Osteocyte (in vitro differentiated cells): ENCODE measurements at regions not wholly inside any gene's neighbourhood (a gene's known extent, or its start where the extent isn't known, plus 50 kb on each side); places are given as distances from the start of the nearest gene placed in this dataset.

Experiments
- DNase-seq: peaks from one replicate; pipeline ENCODE4 v3.0.0; 2021; ENCODE audit warnings: mixed read lengths; ENCODE audit not compliant: unreplicated experiment; ENCODE audit errors: extremely low spot score
- H3K27ac Mint-ChIP-seq: one replicate; pipeline ENCODE4 v1.8.0; 2021; ENCODE audit warnings: mild to moderate bottlenecking, mixed read lengths; ENCODE audit not compliant: unreplicated experiment
- H3K27me3 Mint-ChIP-seq: one replicate; pipeline ENCODE4 v1.8.0; 2021; ENCODE audit warnings: mixed read lengths; ENCODE audit not compliant: unreplicated experiment
- H3K36me3 Mint-ChIP-seq: one replicate; pipeline ENCODE4 v1.8.0; 2021; ENCODE audit warnings: mixed read lengths; ENCODE audit not compliant: unreplicated experiment
- H3K4me1 Mint-ChIP-seq: one replicate; pipeline ENCODE4 v1.8.0; 2021; ENCODE audit warnings: mixed read lengths; ENCODE audit not compliant: unreplicated experiment
- H3K4me3 Mint-ChIP-seq: one replicate; pipeline ENCODE4 v1.8.0; 2021; ENCODE audit warnings: mild to moderate bottlenecking, moderate library complexity, mixed read lengths; ENCODE audit not compliant: unreplicated experiment
- H3K9me3 Mint-ChIP-seq: one replicate; pipeline ENCODE4 v1.8.0; 2021; ENCODE audit warnings: mixed read lengths; ENCODE audit not compliant: unreplicated experiment
- CTCF ChIP-seq: fragments of 200-600 bp; sonication (generic); IDR thresholded peaks from 2 replicates; pipeline ENCODE4 v1.5.0; 2021; ENCODE audit warnings: antibody characterized with exemption, mild to moderate bottlenecking, moderate library complexity

DNA sequence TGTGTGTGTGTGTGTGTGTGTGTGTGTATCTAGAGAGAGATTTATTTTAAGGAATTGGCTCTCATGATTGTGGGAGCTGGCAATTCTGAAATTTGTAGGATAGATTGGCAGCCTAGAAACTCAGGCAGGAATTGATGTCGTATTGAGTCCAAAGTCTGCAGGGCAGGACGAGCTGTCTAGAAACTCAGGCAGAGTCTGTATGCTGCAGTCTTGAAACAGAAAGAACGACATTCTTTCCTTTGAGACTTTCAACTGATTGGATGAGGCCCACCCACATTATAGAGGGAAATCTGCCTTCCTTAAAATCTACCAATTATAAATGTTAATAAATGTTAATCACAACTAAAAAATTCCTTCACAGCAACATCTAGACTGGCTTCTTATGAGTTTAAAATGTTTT lies 436.6 kb upstream of the FANCL start:
- no peak for DNase-seq

GRCh38 chr2:58671675-58672074 lies 430.6 kb upstream of the FANCL start:
- Mint-ChIP-seq H3K4me3 (no peak overlapping the region), H3K36me3 (no peaks in the 10 kb centered on the region), H3K27me3 (peaks cover 26% of the 10 kb centered on the region), H3K4me1 (no peaks in the 10 kb centered on the region), H3K27ac (no peak overlapping the region), H3K9me3 (peaks cover 3% of the 10 kb centered on the region)
- no peak for DNase-seq
- TF ChIP-seq CTCF, result no peak

More for the DNA sequence above, 436.6 kb upstream of the FANCL start:
- Mint-ChIP-seq H3K36me3 (no peaks in the 10 kb centered on the region), H3K9me3 (no peaks in the 10 kb centered on the region), H3K4me3 (no peak overlapping the region), H3K27me3 (peaks cover 30% of the 10 kb centered on the region), H3K27ac (no peak overlapping the region), H3K4me1 (no peaks in the 10 kb centered on the region)
- no peak for TF ChIP-seq CTCF

DNA sequence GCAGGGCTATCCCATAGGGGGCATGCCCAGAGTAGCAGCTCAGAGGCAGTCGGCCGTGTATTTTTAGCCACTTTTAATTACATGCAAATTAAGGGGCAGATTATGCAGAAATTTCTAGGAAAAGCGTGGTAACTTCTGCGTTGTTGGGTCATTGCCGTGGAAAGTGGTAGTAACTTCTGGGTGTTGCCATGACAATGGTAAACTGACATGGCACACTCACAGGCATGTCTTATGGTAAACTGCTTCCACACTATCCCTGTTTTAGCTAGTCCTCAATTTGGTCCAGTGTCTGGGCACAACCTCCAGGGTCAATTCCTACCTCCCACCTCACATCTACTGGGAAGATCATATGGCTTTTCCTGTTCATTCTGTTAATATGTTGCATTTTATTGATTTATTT lies 428.9 kb upstream of the FANCL start:
- no peak for DNase-seq
- Mint-ChIP-seq H3K27ac (no peak overlapping the region), H3K27me3 (peaks cover 16% of the 10 kb centered on the region), H3K4me1 (no peaks in the 10 kb centered on the region), H3K36me3 (no peaks in the 10 kb centered on the region), H3K4me3 (no peak overlapping the region), H3K9me3 (peaks cover 3% of the 10 kb centered on the region)
- no peak for TF ChIP-seq CTCF

DNA sequence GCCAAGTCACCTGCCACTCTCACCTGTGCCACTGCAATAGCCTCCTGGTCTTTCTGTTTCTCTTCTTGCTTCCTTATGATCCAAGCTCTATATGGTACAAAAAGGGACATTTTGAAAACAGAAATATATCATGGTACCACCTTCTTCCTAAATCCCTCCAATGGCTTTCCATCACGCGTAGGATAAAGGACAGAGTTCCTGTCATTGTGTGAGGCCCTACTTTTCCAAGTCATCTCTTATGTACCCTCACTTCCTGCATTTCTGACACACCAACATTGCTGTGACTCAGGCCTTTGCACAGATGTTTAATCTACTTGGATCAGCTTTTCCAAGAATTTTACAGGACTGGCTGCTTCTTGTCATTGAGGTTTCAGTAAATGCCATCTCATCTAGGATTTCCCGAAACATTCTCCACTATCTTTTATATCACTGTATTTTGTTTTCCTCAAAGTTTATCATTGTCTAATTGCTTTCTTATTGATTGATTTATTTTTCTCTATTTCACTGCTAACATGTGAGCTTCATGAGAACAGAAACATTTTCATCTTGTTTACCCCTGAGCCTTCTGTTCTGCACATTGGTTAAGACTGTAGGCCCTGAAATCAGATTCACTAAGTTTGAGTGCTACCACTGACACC lies 426.1 kb upstream of the FANCL start:
- no peak overlapping the region for H3K27ac Mint-ChIP-seq
- no peak overlapping the region for H3K4me3 Mint-ChIP-seq
- no peaks in the 10 kb centered on the region for H3K36me3 Mint-ChIP-seq
- peaks cover 22% of the 10 kb centered on the region for H3K27me3 Mint-ChIP-seq
- H3K9me3 Mint-ChIP-seq, result peaks cover 3% of the 10 kb centered on the region
- H3K4me1 Mint-ChIP-seq, result no peaks in the 10 kb centered on the region
- no peak for TF ChIP-seq CTCF
- no peak for DNase-seq

- Mint-ChIP-seq H3K9me3 (peaks cover 3% of the 10 kb centered on the region), H3K27me3 (peaks cover 21% of the 10 kb centered on the region)
These were observed 425.3 kb upstream of the FANCL start for GRCh38 chr2:58666323-58666970.

More at GRCh38 chr2:58666323-58666970, 425.3 kb upstream of the FANCL start:
- TF ChIP-seq CTCF, result no peak
- no peaks in the 10 kb centered on the region for H3K36me3 Mint-ChIP-seq
- no peak overlapping the region for H3K4me3 Mint-ChIP-seq
- H3K4me1 Mint-ChIP-seq, result no peaks in the 10 kb centered on the region
- no peak overlapping the region for H3K27ac Mint-ChIP-seq
- no peak for DNase-seq
